GDM1 (cell line): ENCODE measurements at regions not wholly inside any gene's neighbourhood (a gene's known extent, or its start where the extent isn't known, plus 50 kb on each side); places are given as distances from the start of the nearest gene placed in this dataset.
"Not testable (repeated sequence)": the region's sequence is repeated elsewhere in the genome, so short reads cannot be mapped to it uniquely, and the experiment has no call there.

Experiments used
- DNase-seq: peaks from one replicate; lab custom pipeline; 2025; lab: John Stamatoyannopoulos, UW

GRCh38 chr2:89221474-89221873, 530.0 kb downstream of the RPIA start:
- DNase-seq = not testable (repeated sequence)

GRCh38 chr2:89222063-89222732, 530.7 kb downstream of the RPIA start:
- not testable (repeated sequence) for DNase-seq

- not testable (repeated sequence) for DNase-seq
Measured at GRCh38 chr2:89224803-89225202, 533.3 kb downstream of the RPIA start.

- not testable (repeated sequence) for DNase-seq
Measured at GRCh38 chr2:89229979-89230378, 538.5 kb downstream of the RPIA start.

- not testable (repeated sequence) for DNase-seq
Measured at GRCh38 chr2:89231241-89231640, 539.8 kb downstream of the RPIA start.

- DNase-seq = not testable (repeated sequence)
Measured at GRCh38 chr2:89233931-89234330, 542.5 kb downstream of the RPIA start.

GRCh38 chr2:89234818-89235466, 543.5 kb downstream of the RPIA start:
- DNase-seq = not testable (repeated sequence)

- DNase-seq = not testable (repeated sequence)
Measured at GRCh38 chr2:89236832-89237450, 545.5 kb downstream of the RPIA start.

- DNase-seq = not testable (repeated sequence)
Measured at GRCh38 chr2:89237783-89238182, 546.3 kb downstream of the RPIA start.

GRCh38 chr2:89243114-89243700, 551.7 kb downstream of the RPIA start:
- not testable (repeated sequence) for DNase-seq

GRCh38 chr2:89244407-89244806, 552.9 kb downstream of the RPIA start:
- not testable (repeated sequence) for DNase-seq

- not testable (repeated sequence) for DNase-seq
Measured at GRCh38 chr2:89245478-89245877, 554.0 kb downstream of the RPIA start.

- DNase-seq = not testable (repeated sequence)
Measured at GRCh38 chr2:89246027-89246426, 554.6 kb downstream of the RPIA start.

- not testable (repeated sequence) for DNase-seq
Measured at GRCh38 chr2:89246620-89247019, 555.1 kb downstream of the RPIA start.

- not testable (repeated sequence) for DNase-seq
Measured at GRCh38 chr2:89255013-89255412, 563.5 kb downstream of the RPIA start.

GRCh38 chr2:89273443-89273842, 582.0 kb downstream of the RPIA start:
- not testable (repeated sequence) for DNase-seq

- not testable (repeated sequence) for DNase-seq
Measured at GRCh38 chr2:89280536-89280935, 589.1 kb downstream of the RPIA start.

GRCh38 chr2:89286448-89287080, 595.1 kb downstream of the RPIA start:
- not testable (repeated sequence) for DNase-seq

- not testable (repeated sequence) for DNase-seq
Measured at GRCh38 chr2:89287084-89287483, 595.6 kb downstream of the RPIA start.

GRCh38 chr2:89291717-89292298, 600.3 kb downstream of the RPIA start:
- DNase-seq = not testable (repeated sequence)

- DNase-seq = not testable (repeated sequence)
Measured at GRCh38 chr2:89293399-89293798, 601.9 kb downstream of the RPIA start.

- not testable (repeated sequence) for DNase-seq
Measured at GRCh38 chr2:89294335-89294734, 602.9 kb downstream of the RPIA start.
